HepG2 (cell line): ENCODE measurements at regions not wholly inside any gene's neighbourhood (a gene's known extent, or its start where the extent isn't known, plus 50 kb on each side); places are given as distances from the start of the nearest gene placed in this dataset.

Source experiments
- ATAC-seq: fragments of 200-7000 bp; cut with Tn5 transposase; 3 replicates; pipeline ENCODE4 v1.9.1; 2020; ENCODE audit warnings: mild to moderate bottlenecking, moderate library complexity
- BruUV-seq: library from RNA; stranded (reverse); fragments of 400-500 nt; replicated peaks from 2 replicates; lab custom pipeline; 2021; lab: Mats Ljungman, UMichigan
- CTCF ChIA-PET: fragments of 300-600 bp; formaldehyde crosslinking; extraction: SDS; loops from one replicate; lab custom pipeline; 2021; ENCODE audit warnings: low total read pairs, inconsistent platforms, low intra/inter-chr PET ratio; lab: Yijun Ruan, JAX
- POLR2A ChIA-PET: fragments of 350-600 bp; sonication (Branson Sonifier 250); formaldehyde crosslinking; loops from one replicate; lab custom pipeline; 2020; ENCODE audit warnings: antibody characterized with exemption, inconsistent platforms; lab: Yijun Ruan, JAX
- DNase-seq: peaks from one replicate; pipeline ENCODE4 v3.0.0-alpha.2; 2015; ENCODE audit warnings: low spot score
- FAIRE-seq: peaks from 3 replicates; lab custom pipeline; 2011; peaks lifted over from hg19 to GRCh38; lab: Jason Lieb, UNC
- H2AFZ ChIP-seq: one replicate; pipeline ENCODE4 v1.6.1; 2011; ENCODE audit warnings: low read length, inconsistent platforms
- H3K27ac ChIP-seq: fragments of 300-600 bp; 3 replicates; pipeline ENCODE4 v1.8.0; 2011; ENCODE audit warnings: mixed run types, mild to moderate bottlenecking, mixed read lengths, low read length, inconsistent platforms; ENCODE audit not compliant: insufficient read depth; ENCODE audit errors: extremely low read length
- H3K27me3 ChIP-seq, 2 experiments: fragments of 200-600 bp in 1 of 2; 2 replicates in 1 of 2; 3 replicates in 1 of 2; pipeline versions ENCODE4 v1.6.0 to v1.8.0; 2011; ENCODE audit warnings: low read length in 2 of 2, mild to moderate bottlenecking in 2 of 2, moderate library complexity in 2 of 2, inconsistent platforms in 1 of 2; ENCODE audit not compliant: insufficient read depth in 2 of 2, control insufficient read depth in 1 of 2
- H3K36me3 ChIP-seq, 2 experiments: fragments of 200-600 bp in 1 of 2; replicated peaks in 1 of 2; 2 replicates in 1 of 2; 3 replicates in 1 of 2; pipeline versions ENCODE4 v1.5.1 to v1.8.0; 2011; ENCODE audit warnings: low read length in 2 of 2, inconsistent platforms in 1 of 2; ENCODE audit not compliant: insufficient read depth in 2 of 2, control insufficient read depth in 1 of 2
- H3K4me1 ChIP-seq: 2 replicates; pipeline ENCODE4 v1.5.1; 2012; ENCODE audit warnings: low read length, inconsistent platforms; ENCODE audit not compliant: insufficient read depth
- H3K4me2 ChIP-seq: 2 replicates; pipeline ENCODE4 v1.6.0; 2011; ENCODE audit warnings: low read depth, low read length, inconsistent platforms
- H3K4me3 ChIP-seq, 3 experiments: fragments of 200-600 bp in 1 of 3; sonication (generic), shearing (Covaris generic) in 1 of 3; replicated peaks in 1 of 3; 2 replicates each; pipeline ENCODE4 v1.5.1; 2011 to 2016; ENCODE audit warnings: low read length in 3 of 3, inconsistent platforms in 2 of 3, low read depth in 2 of 3, mild to moderate bottlenecking in 2 of 3, control low read depth in 1 of 3, mixed read lengths in 1 of 3; ENCODE audit not compliant: insufficient read depth in 1 of 3
- H3K79me2 ChIP-seq: one replicate; pipeline ENCODE4 v1.6.1; 2011; ENCODE audit warnings: low read length, inconsistent platforms; ENCODE audit not compliant: insufficient read depth
- H3K9ac ChIP-seq: 2 replicates; pipeline ENCODE4 v1.6.0; 2011; ENCODE audit warnings: mild to moderate bottlenecking, low read depth, low read length, inconsistent platforms; ENCODE audit not compliant: insufficient read depth
- H3K9me3 ChIP-seq: 2 replicates; pipeline ENCODE4 v1.5.1; 2012; ENCODE audit warnings: mild to moderate bottlenecking, low read length
- H4K20me1 ChIP-seq: 2 replicates; pipeline ENCODE4 v1.6.0; 2011; ENCODE audit warnings: inconsistent platforms, mild to moderate bottlenecking, low read length, moderate library complexity; ENCODE audit not compliant: insufficient read depth
- CEBPG ChIP-seq: IDR thresholded peaks from 2 replicates; pipeline ENCODE4 v1.6.1; 2016
- EED ChIP-seq: sonication (generic); formaldehyde crosslinking; IDR thresholded peaks from 2 replicates; pipeline ENCODE4 v1.5.0; 2020; ENCODE audit warnings: mild to moderate bottlenecking, missing genetic modification reagents
- JDP2 ChIP-seq: sonication (generic); formaldehyde crosslinking; IDR thresholded peaks from 2 replicates; pipeline ENCODE4 v1.8.1; 2022; ENCODE audit warnings: missing genetic modification reagents, borderline replicate concordance
- KLF16 ChIP-seq, 2 experiments: sonication (generic) in 1 of 2; formaldehyde crosslinking in 1 of 2; IDR thresholded peaks; 2 replicates each; pipeline versions ENCODE4 v1.6.1 to v1.8.0; 2016 to 2023; ENCODE audit warnings: missing genetic modification reagents in 2 of 2, missing compliant biosample characterization in 1 of 2
- MIER2 ChIP-seq: IDR thresholded peaks from 2 replicates; pipeline ENCODE4 v1.6.1; 2016; ENCODE audit warnings: missing biosample characterization, missing genetic modification reagents
- PHF21A ChIP-seq: sonication (generic); formaldehyde crosslinking; IDR thresholded peaks from 2 replicates; pipeline ENCODE4 v1.5.0; 2020; ENCODE audit warnings: mild to moderate bottlenecking, missing genetic modification reagents
- TAF1 ChIP-seq: sonication (generic); formaldehyde crosslinking; IDR thresholded peaks from 2 replicates; pipeline ENCODE4 v1.4.0; 2020; ENCODE audit warnings: missing genetic modification reagents
- ZFY ChIP-seq: sonication (generic); formaldehyde crosslinking; IDR thresholded peaks from 2 replicates; pipeline ENCODE4 v1.4.0; 2020; ENCODE audit warnings: missing genetic modification reagents
- ZNF296 ChIP-seq: sonication (generic); formaldehyde crosslinking; conservative IDR thresholded peaks from 2 replicates; pipeline ENCODE4 v1.5.0; 2020; ENCODE audit warnings: mild to moderate bottlenecking, missing genetic modification reagents
- ZNF326 ChIP-seq: sonication (generic); formaldehyde crosslinking; IDR thresholded peaks from 2 replicates; pipeline ENCODE4 v1.4.0; 2020; ENCODE audit warnings: missing genetic modification reagents, borderline replicate concordance
- ZNF431 ChIP-seq: sonication (generic); formaldehyde crosslinking; IDR thresholded peaks from 2 replicates; pipeline ENCODE4 v1.9.0; 2022; ENCODE audit warnings: missing genetic modification reagents, low read depth, mild to moderate bottlenecking, borderline replicate concordance
- ZNF678 ChIP-seq: sonication (generic); formaldehyde crosslinking; IDR thresholded peaks from 2 replicates; pipeline ENCODE4 v1.4.0; 2020; ENCODE audit warnings: mild to moderate bottlenecking, missing genetic modification reagents
- ZSCAN9 ChIP-seq: IDR thresholded peaks from 2 replicates; pipeline ENCODE4 v1.6.1; 2016; ENCODE audit warnings: borderline replicate concordance
- WGBS: methylation state at CpG from one replicate; pipeline ENCODE4 v1.1.6; 2017; ENCODE audit warnings: low lambda C conversion rate; 5-methylcytosine and 5-hydroxymethylcytosine counted together
- in situ Hi-C: cut with HindIII; loops from 2 replicates; pipeline ENCODE4 v1.10.0; 2017; ENCODE audit warnings: low pct_unique_long_range_greater_than_20kb; ENCODE audit not compliant: extremely low pct_ligation_motif_present
- intact Hi-C: fragments of 100-400 bp; cut with micrococcal nuclease; formaldehyde crosslinking; loops from one replicate; pipeline ENCODE4 v1.10.0; 2022; ENCODE audit not compliant: unreplicated experiment
- TF ChIP-seq, protein P1 (sequence below): sonication (generic); formaldehyde crosslinking; IDR thresholded peaks from 2 replicates; pipeline ENCODE4 v1.4.0; 2020; ENCODE audit warnings: mild to moderate bottlenecking, missing genetic modification reagents
- TF ChIP-seq, protein P2 (sequence below): sonication (generic); formaldehyde crosslinking; IDR thresholded peaks from 2 replicates; pipeline ENCODE4 v1.4.0; 2020; ENCODE audit warnings: missing genetic modification reagents
- TF ChIP-seq, protein P3 (sequence below): sonication (generic); formaldehyde crosslinking; IDR thresholded peaks from 2 replicates; pipeline ENCODE4 v1.5.0; 2020; ENCODE audit warnings: mild to moderate bottlenecking, missing genetic modification reagents
- TF ChIP-seq, protein P4 (sequence below): sonication (generic); formaldehyde crosslinking; IDR thresholded peaks from 2 replicates; pipeline ENCODE4 v1.4.0; 2020; ENCODE audit warnings: missing genetic modification reagents
- TF ChIP-seq, protein P5 (sequence below): sonication (generic); formaldehyde crosslinking; IDR thresholded peaks from 2 replicates; pipeline ENCODE4 v1.4.0; 2020; ENCODE audit warnings: missing genetic modification reagents
- TF ChIP-seq, protein P6 (sequence below): sonication (generic); formaldehyde crosslinking; IDR thresholded peaks from 2 replicates; pipeline ENCODE4 v1.4.0; 2020; ENCODE audit warnings: missing genetic modification reagents

DNA sequence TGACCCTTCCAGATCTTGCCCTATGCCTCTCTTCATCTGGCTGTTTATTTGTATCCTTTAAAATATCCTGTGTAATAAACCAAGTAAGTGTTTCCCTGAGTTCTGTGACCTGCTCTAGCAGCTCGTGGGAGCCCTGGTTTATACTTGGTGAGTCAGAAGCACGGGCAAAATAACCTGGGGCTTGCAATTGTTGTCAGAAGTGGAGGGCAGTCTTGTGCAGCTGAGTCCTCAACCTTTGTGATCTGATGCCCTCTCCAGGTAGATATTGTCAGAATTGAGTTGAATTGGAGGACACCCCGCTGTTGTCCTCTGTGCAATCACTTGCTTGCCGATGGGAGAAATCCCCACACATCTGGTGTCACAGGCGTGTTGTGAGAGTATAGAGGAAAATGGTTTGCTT, 62.5 kb upstream of the PRICKLE1 start:
- H3K79me2 ChIP-seq: no peaks in the 10 kb centered on the region
- peaks cover 0 to 13% of the 10 kb centered on the region in 2 experiments; a peak in 3 of 5 replicates for H3K27me3 ChIP-seq
- no TSS peak for BruUV-seq
- no peak overlapping the region for H3K9ac ChIP-seq
- intact Hi-C loops (no loop called here), in situ Hi-C loops (no loop called here)
- ATAC-seq (no peak), DNase-seq (no peak), FAIRE-seq (no peak)
- ChIA-PET POLR2A (no interaction called here), CTCF (no interaction called here)
- no peaks in the 10 kb centered on the region for H3K36me3 ChIP-seq
- no peak overlapping the region for H3K27ac ChIP-seq
- no peaks in the 10 kb centered on the region for H3K9me3 ChIP-seq
- TF ChIP-seq JDP2 (CRISPR knock-in tag): no peak
- TF ChIP-seq ZNF296 (CRISPR knock-in tag): no peak
- TF ChIP-seq, protein P1, sequence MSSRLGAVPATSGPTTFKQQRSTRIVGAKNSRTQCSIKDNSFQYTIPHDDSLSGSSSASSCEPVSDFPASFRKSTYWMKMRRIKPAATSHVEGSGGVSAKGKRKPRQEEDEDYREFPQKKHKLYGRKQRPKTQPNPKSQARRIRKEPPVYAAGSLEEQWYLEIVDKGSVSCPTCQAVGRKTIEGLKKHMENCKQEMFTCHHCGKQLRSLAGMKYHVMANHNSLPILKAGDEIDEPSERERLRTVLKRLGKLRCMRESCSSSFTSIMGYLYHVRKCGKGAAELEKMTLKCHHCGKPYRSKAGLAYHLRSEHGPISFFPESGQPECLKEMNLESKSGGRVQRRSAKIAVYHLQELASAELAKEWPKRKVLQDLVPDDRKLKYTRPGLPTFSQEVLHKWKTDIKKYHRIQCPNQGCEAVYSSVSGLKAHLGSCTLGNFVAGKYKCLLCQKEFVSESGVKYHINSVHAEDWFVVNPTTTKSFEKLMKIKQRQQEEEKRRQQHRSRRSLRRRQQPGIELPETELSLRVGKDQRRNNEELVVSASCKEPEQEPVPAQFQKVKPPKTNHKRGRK (CRISPR knock-in tag): no peak
- no peak for TF ChIP-seq ZFY (CRISPR knock-in tag)
- no peak for TF ChIP-seq ZNF431
- no peak for TF ChIP-seq ZNF678
- TF ChIP-seq, protein P2, sequence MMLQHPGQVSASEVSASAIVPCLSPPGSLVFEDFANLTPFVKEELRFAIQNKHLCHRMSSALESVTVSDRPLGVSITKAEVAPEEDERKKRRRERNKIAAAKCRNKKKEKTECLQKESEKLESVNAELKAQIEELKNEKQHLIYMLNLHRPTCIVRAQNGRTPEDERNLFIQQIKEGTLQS (CRISPR knock-in tag): no peak
- TF ChIP-seq ZSCAN9 (CRISPR knock-in tag): no peak
- no peak for TF ChIP-seq KLF16 (CRISPR knock-in tag; IDR thresholded peaks at IDR 0.05)
- TF ChIP-seq TAF1 (CRISPR knock-in tag): no peak
- TF ChIP-seq ZNF326 (CRISPR knock-in tag): no peak
- no peak for TF ChIP-seq MIER2 (CRISPR knock-in tag)
- TF ChIP-seq, protein P3, sequence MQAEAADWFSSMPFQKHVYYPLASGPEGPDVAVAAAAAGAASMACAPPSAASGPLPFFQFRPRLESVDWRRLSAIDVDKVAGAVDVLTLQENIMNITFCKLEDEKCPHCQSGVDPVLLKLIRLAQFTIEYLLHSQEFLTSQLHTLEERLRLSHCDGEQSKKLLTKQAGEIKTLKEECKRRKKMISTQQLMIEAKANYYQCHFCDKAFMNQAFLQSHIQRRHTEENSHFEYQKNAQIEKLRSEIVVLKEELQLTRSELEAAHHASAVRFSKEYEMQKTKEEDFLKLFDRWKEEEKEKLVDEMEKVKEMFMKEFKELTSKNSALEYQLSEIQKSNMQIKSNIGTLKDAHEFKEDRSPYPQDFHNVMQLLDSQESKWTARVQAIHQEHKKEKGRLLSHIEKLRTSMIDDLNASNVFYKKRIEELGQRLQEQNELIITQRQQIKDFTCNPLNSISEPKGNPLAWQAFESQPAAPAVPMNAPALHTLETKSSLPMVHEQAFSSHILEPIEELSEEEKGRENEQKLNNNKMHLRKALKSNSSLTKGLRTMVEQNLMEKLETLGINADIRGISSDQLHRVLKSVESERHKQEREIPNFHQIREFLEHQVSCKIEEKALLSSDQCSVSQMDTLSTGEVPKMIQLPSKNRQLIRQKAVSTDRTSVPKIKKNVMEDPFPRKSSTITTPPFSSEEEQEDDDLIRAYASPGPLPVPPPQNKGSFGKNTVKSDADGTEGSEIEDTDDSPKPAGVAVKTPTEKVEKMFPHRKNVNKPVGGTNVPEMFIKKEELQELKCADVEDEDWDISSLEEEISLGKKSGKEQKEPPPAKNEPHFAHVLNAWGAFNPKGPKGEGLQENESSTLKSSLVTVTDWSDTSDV (CRISPR knock-in tag): no peak
- TF ChIP-seq PHF21A: no peak
- TF ChIP-seq EED (CRISPR knock-in tag): no peak
- TF ChIP-seq, protein P4, sequence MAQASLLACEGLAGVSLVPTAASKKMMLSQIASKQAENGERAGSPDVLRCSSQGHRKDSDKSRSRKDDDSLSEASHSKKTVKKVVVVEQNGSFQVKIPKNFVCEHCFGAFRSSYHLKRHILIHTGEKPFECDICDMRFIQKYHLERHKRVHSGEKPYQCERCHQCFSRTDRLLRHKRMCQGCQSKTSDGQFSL (CRISPR knock-in tag): no peak
- TF ChIP-seq, protein P5, sequence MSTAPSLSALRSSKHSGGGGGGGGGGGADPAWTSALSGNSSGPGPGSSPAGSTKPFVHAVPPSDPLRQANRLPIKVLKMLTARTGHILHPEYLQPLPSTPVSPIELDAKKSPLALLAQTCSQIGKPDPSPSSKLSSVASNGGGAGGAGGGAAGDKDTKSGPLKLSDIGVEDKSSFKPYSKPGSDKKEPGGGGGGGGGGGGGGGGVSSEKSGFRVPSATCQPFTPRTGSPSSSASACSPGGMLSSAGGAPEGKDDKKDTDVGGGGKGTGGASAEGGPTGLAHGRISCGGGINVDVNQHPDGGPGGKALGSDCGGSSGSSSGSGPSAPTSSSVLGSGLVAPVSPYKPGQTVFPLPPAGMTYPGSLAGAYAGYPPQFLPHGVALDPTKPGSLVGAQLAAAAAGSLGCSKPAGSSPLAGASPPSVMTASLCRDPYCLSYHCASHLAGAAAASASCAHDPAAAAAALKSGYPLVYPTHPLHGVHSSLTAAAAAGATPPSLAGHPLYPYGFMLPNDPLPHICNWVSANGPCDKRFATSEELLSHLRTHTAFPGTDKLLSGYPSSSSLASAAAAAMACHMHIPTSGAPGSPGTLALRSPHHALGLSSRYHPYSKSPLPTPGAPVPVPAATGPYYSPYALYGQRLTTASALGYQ: no peak
- TF ChIP-seq, protein P6, sequence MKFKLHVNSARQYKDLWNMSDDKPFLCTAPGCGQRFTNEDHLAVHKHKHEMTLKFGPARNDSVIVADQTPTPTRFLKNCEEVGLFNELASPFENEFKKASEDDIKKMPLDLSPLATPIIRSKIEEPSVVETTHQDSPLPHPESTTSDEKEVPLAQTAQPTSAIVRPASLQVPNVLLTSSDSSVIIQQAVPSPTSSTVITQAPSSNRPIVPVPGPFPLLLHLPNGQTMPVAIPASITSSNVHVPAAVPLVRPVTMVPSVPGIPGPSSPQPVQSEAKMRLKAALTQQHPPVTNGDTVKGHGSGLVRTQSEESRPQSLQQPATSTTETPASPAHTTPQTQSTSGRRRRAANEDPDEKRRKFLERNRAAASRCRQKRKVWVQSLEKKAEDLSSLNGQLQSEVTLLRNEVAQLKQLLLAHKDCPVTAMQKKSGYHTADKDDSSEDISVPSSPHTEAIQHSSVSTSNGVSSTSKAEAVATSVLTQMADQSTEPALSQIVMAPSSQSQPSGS (CRISPR knock-in tag): no peak
- TF ChIP-seq CEBPG (CRISPR knock-in tag): no peak
- 4% methylated on average over 5 of the region's 5 CpGs for WGBS
- H3K4me3 ChIP-seq: no peak overlapping the region
- H2AFZ ChIP-seq: no peak overlapping the region
- H3K4me1 ChIP-seq: no peaks in the 10 kb centered on the region
- no peak overlapping the region for H3K4me2 ChIP-seq
- H4K20me1 ChIP-seq: no peaks in the 10 kb centered on the region
